Activated naive CD4-positive, alpha-beta T cell treated with anti-CD3 and anti-CD28 coated beads for 36 hours (primary cell): ENCODE measurements at regions not wholly inside any gene's neighbourhood (a gene's known extent, or its start where the extent isn't known, plus 50 kb on each side); places are given as distances from the start of the nearest gene placed in this dataset.

Experiments
- CTCF ChIA-PET: fragments of 350-600 bp; sonication (Branson Sonifier 250); formaldehyde crosslinking; loops from one replicate; lab custom pipeline; 2021; ENCODE audit warnings: antibody characterized with exemption; lab: Charles Lee
- DNase-seq: peaks from one replicate; pipeline ENCODE4 v3.0.0-alpha.2; 2020
- H3K27ac Mint-ChIP-seq: one replicate; pipeline ENCODE4 v1.8.0; 2021; ENCODE audit warnings: mild to moderate bottlenecking, mixed read lengths
- H3K27me3 Mint-ChIP-seq: one replicate; pipeline ENCODE4 v1.8.0; 2021; ENCODE audit warnings: low read depth, mixed read lengths
- H3K36me3 Mint-ChIP-seq: one replicate; pipeline ENCODE4 v1.8.0; 2021; ENCODE audit warnings: low read depth, mixed read lengths
- H3K4me1 Mint-ChIP-seq: one replicate; pipeline ENCODE4 v1.8.0; 2021; ENCODE audit warnings: low read depth, mixed read lengths
- H3K4me3 Mint-ChIP-seq: one replicate; pipeline ENCODE4 v1.8.0; 2021; ENCODE audit warnings: mild to moderate bottlenecking, moderate library complexity, mixed read lengths
- H3K9me3 Mint-ChIP-seq: one replicate; pipeline ENCODE4 v1.8.0; 2021; ENCODE audit warnings: mixed read lengths
- intact Hi-C: fragments of 100-400 bp; cut with micrococcal nuclease; formaldehyde crosslinking; loops from one replicate; pipeline ENCODE4 v1.15.1; 2023

- Mint-ChIP-seq H3K36me3 (no peaks in the 10 kb centered on the region), H3K4me3 (no peak overlapping the region), H3K4me1 (no peaks in the 10 kb centered on the region), H3K27me3 (peaks cover 10% of the 10 kb centered on the region), H3K9me3 (no peaks in the 10 kb centered on the region), H3K27ac (no peak overlapping the region)
- DNase-seq, result no peak
- intact Hi-C loops, result no loop called here
- CTCF ChIA-PET, result no interaction called here
These were observed 155.3 kb upstream of the MAFB start for GRCh38 chr20:40844332-40844731.

GRCh38 chr20:40848096-40848495 lies 159.1 kb upstream of the MAFB start:
- no peaks in the 10 kb centered on the region for H3K36me3 Mint-ChIP-seq
- H3K4me1 Mint-ChIP-seq, result no peaks in the 10 kb centered on the region
- CTCF ChIA-PET, result no interaction called here
- intact Hi-C loops, result no loop called here
- no peak for DNase-seq
- no peak overlapping the region for H3K27ac Mint-ChIP-seq
- H3K27me3 Mint-ChIP-seq, result peaks cover 3% of the 10 kb centered on the region
- H3K4me3 Mint-ChIP-seq, result no peak overlapping the region
- H3K9me3 Mint-ChIP-seq, result no peaks in the 10 kb centered on the region

DNA sequence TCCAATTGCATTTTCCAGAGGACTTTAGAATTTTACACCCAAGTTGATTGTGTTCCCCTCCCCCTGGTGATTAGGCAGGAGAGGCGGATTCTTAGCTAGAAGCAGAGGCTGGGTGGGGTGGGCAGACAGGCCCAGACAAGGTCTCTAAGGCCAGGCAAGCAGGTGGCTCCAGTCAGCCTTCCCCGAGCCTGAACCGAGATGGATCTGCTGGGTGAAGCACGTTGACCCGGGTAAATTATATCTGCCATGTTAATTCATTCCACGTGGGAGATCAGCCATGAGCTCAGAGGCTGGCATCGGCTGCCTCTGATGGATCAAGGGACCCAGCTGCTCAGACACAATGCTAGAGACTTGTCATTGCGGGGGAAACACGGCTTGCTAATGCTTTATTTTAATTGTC lies 159.5 kb upstream of the MAFB start:
- no peak for DNase-seq
- intact Hi-C loops, result no loop called here
- no peaks in the 10 kb centered on the region for H3K9me3 Mint-ChIP-seq
- no peak overlapping the region for H3K27ac Mint-ChIP-seq
- no peaks in the 10 kb centered on the region for H3K36me3 Mint-ChIP-seq
- H3K4me3 Mint-ChIP-seq, result no peak overlapping the region
- CTCF ChIA-PET, result no interaction called here
- H3K4me1 Mint-ChIP-seq, result no peaks in the 10 kb centered on the region
- peaks cover 3% of the 10 kb centered on the region for H3K27me3 Mint-ChIP-seq

DNA sequence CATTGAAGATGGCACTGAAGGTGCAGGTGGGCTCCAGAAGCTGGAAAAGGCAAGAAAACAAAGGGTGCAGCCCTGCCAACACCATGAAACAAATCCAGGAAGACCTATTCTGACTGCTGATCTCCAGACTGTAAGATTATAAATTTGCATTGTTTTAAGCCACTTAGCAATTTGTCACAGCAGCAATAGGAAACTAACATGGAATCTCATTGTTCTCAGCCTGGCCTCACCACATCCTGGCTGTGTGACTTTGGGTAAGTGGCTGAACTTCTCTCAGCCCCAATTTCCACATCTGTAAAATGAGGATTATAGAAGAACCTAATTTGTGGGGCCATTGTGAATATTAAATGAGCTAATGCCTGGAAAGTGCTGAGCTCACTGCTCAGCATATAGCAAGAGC lies 160.4 kb upstream of the MAFB start:
- H3K4me3 Mint-ChIP-seq, result no peak overlapping the region
- no peaks in the 10 kb centered on the region for H3K9me3 Mint-ChIP-seq
- H3K4me1 Mint-ChIP-seq, result no peaks in the 10 kb centered on the region
- no peak for DNase-seq
- no peaks in the 10 kb centered on the region for H3K36me3 Mint-ChIP-seq
- CTCF ChIA-PET, result no interaction called here
- intact Hi-C loops, result no loop called here
- H3K27ac Mint-ChIP-seq, result no peak overlapping the region
- no peaks in the 10 kb centered on the region for H3K27me3 Mint-ChIP-seq

DNA sequence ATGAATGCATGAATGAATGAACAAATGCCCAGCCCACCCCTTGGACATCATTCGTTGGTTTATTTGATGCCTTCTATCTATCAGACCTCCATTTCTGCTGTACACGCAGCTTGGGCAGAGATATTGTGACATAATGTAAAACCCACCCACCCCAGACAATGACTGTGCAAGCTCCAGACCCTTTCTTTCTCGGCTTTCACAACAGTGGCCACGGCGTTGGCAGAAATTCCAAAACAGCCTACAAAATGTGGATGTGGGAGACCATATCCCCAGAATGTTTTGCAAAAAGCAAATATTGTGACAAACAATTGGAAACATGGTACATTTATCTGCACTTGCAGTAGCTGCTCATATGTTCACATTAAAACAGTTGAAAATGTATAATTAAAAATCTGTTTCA lies 162.0 kb upstream of the MAFB start:
- no peaks in the 10 kb centered on the region for H3K36me3 Mint-ChIP-seq
- CTCF ChIA-PET, result no interaction called here
- H3K4me1 Mint-ChIP-seq, result no peaks in the 10 kb centered on the region
- H3K4me3 Mint-ChIP-seq, result no peak overlapping the region
- H3K9me3 Mint-ChIP-seq, result no peaks in the 10 kb centered on the region
- no peak overlapping the region for H3K27ac Mint-ChIP-seq
- H3K27me3 Mint-ChIP-seq, result no peaks in the 10 kb centered on the region
- no peak for DNase-seq
- intact Hi-C loops, result no loop called here

DNA sequence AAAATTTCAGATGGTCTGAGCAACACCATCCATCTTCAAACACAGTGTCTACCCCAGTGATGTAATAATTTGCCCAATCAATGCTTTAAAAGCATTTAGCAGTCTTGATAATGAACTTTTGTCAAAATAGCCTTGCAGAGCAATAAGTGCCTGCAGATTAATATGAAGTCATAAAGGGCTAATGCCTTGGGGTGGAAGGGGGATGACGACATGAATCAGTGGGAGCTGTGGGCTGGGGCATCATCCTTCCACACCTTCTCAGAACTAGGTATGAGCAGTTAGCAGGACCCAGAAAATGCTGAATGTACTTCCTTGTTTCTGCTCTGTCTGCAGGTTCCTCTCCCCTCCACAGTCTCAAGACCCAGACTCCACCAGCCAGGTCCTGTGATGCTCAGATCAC lies 166.2 kb upstream of the MAFB start:
- DNase-seq, result no peak
- no peaks in the 10 kb centered on the region for H3K36me3 Mint-ChIP-seq
- H3K4me3 Mint-ChIP-seq, result no peak overlapping the region
- H3K9me3 Mint-ChIP-seq, result no peaks in the 10 kb centered on the region
- H3K4me1 Mint-ChIP-seq, result no peaks in the 10 kb centered on the region
- H3K27me3 Mint-ChIP-seq, result no peaks in the 10 kb centered on the region
- no peak overlapping the region for H3K27ac Mint-ChIP-seq
- CTCF ChIA-PET, result no interaction called here
- intact Hi-C loops, result no loop called here

DNA sequence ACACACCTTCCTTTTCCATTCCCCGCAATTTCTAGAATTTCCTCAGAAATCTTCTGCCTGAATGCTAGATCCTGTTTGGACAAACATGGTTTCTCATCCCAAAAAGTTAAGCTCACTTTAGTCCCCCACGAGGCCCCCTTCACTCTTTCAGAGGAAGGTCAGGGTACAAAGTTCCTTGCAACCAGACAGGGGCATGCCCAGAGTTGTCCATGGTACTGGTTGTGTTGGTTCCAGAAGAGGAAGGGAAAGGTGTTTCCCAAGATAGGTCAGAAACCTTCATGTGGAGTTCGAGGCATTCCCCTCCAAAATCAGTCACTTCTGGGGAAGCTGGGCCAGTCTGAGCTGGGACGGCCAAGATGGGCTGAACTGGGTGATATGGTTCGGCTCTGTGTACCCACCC lies 167.6 kb upstream of the MAFB start:
- no peaks in the 10 kb centered on the region for H3K36me3 Mint-ChIP-seq
- H3K4me1 Mint-ChIP-seq, result no peaks in the 10 kb centered on the region
- no peaks in the 10 kb centered on the region for H3K9me3 Mint-ChIP-seq
- CTCF ChIA-PET, result no interaction called here
- intact Hi-C loops, result no loop called here
- H3K27ac Mint-ChIP-seq, result no peak overlapping the region
- no peaks in the 10 kb centered on the region for H3K27me3 Mint-ChIP-seq
- no peak overlapping the region for H3K4me3 Mint-ChIP-seq
- no peak for DNase-seq

DNA sequence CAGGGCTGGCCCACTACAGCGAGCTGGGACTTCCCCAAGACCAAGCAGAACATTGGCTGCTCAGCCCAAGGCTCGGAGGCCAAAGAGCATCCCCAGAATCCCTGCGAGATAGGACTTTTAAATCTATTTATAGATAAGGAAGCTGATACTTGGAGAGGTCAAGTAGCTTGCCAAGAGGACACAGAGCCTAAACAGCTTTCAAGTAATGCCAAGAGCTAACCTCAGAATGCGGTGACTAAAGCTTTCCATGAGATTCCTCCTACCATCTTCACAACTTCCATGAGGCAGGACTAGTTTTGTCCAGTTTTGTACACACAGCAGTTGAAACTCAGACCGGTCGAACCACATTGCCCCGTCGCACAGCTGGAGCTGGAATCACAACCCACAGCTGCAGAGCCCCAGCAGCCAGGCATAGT lies 168.1 kb upstream of the TOP1 start:
- no peak for DNase-seq
- Mint-ChIP-seq H3K36me3 (no peaks in the 10 kb centered on the region), H3K27ac (no peak overlapping the region), H3K9me3 (no peaks in the 10 kb centered on the region), H3K4me3 (no peak overlapping the region), H3K4me1 (no peaks in the 10 kb centered on the region), H3K27me3 (no peaks in the 10 kb centered on the region)
- CTCF ChIA-PET, result no interaction called here
- intact Hi-C loops, result no loop called here

GRCh38 chr20:40861427-40862008 lies 167.1 kb upstream of the TOP1 start:
- no peak overlapping the region for H3K27ac Mint-ChIP-seq
- no peaks in the 10 kb centered on the region for H3K9me3 Mint-ChIP-seq
- H3K36me3 Mint-ChIP-seq, result no peaks in the 10 kb centered on the region
- DNase-seq, result no peak
- H3K4me1 Mint-ChIP-seq, result no peaks in the 10 kb centered on the region
- no peak overlapping the region for H3K4me3 Mint-ChIP-seq
- CTCF ChIA-PET, result no interaction called here
- intact Hi-C loops, result no loop called here
- H3K27me3 Mint-ChIP-seq, result no peaks in the 10 kb centered on the region

GRCh38 chr20:40863355-40863919 lies 165.2 kb upstream of the TOP1 start:
- Mint-ChIP-seq H3K36me3 (no peaks in the 10 kb centered on the region), H3K27me3 (no peaks in the 10 kb centered on the region), H3K27ac (no peak overlapping the region), H3K4me3 (no peak overlapping the region), H3K4me1 (no peaks in the 10 kb centered on the region), H3K9me3 (no peaks in the 10 kb centered on the region)
- intact Hi-C loops, result no loop called here
- CTCF ChIA-PET, result no interaction called here
- no peak for DNase-seq

DNA sequence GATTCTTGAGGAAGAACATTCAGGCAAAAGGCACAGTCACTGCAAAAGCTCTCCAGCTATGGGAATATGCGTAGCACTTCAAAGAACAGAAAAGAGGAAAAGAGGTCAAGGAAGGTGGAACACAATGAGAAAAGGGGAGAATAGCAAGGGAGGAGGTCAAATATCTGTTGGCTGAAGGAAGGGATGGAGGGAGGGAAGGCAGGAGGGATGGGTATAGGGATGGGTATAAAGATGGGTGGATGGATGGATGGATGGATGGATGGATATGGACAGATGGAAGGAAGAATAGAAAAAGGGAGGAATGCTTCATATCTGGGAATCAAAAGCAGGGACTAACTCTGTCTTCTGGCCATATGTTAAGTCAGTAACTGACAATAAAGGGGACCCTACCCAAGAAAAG lies 164.2 kb upstream of the TOP1 start:
- Mint-ChIP-seq H3K9me3 (no peaks in the 10 kb centered on the region), H3K27ac (no peak overlapping the region), H3K4me1 (no peaks in the 10 kb centered on the region), H3K4me3 (no peak overlapping the region), H3K36me3 (no peaks in the 10 kb centered on the region), H3K27me3 (no peaks in the 10 kb centered on the region)
- CTCF ChIA-PET, result no interaction called here
- intact Hi-C loops, result no loop called here
- DNase-seq, result no peak

- H3K9me3 Mint-ChIP-seq, result no peaks in the 10 kb centered on the region
- CTCF ChIA-PET, result no interaction called here
- no peaks in the 10 kb centered on the region for H3K27me3 Mint-ChIP-seq
- intact Hi-C loops, result no loop called here
- no peak overlapping the region for H3K27ac Mint-ChIP-seq
- no peaks in the 10 kb centered on the region for H3K36me3 Mint-ChIP-seq
- H3K4me3 Mint-ChIP-seq, result no peak overlapping the region
- no peaks in the 10 kb centered on the region for H3K4me1 Mint-ChIP-seq
- no peak for DNase-seq
These were observed 163.5 kb upstream of the TOP1 start for GRCh38 chr20:40865095-40865494.

DNA sequence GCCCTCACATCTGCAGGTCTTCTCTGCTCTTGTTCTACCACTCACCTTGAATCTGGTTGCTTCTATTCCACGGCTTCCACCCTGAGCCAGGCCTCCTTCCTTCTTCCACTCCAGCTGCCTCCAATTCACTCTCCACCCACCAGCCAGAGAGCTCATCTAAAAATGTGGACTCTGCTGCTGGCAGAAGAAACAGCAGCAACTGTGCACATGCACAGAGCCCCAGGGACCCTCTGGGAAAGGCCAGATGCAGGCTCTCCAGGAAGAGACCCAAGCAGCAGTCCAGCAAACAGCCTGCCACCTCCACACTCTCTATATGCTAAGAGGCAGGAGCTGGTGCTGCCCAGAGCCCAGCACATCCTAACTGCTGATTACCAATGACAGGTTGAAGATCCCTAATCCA lies 162.6 kb upstream of the TOP1 start:
- CTCF ChIA-PET, result no interaction called here
- no peaks in the 10 kb centered on the region for H3K27me3 Mint-ChIP-seq

More for the DNA sequence above, 162.6 kb upstream of the TOP1 start:
- Mint-ChIP-seq H3K4me1 (no peaks in the 10 kb centered on the region), H3K36me3 (no peaks in the 10 kb centered on the region), H3K4me3 (no peak overlapping the region), H3K9me3 (no peaks in the 10 kb centered on the region), H3K27ac (no peak overlapping the region)
- intact Hi-C loops, result no loop called here
- no peak for DNase-seq
